ENCODE measurements at regions not wholly inside any gene's neighbourhood (a gene's known extent, or its start where the extent isn't known, plus 50 kb on each side); places are given as distances from the start of the nearest gene placed in this dataset.

GRCh38 chr15:46523701-46524100 is 888.9 kb downstream of the SQOR start:
- no peak overlapping the region for H3K4me3 Mint-ChIP-seq
- no peaks in the 10 kb centered on the region for H3K27me3 Mint-ChIP-seq
- H3K4me1 Mint-ChIP-seq, result no peaks in the 10 kb centered on the region
- H3K27ac Mint-ChIP-seq, result no peak overlapping the region
- no peaks in the 10 kb centered on the region for H3K36me3 Mint-ChIP-seq
- peaks cover 16% of the 10 kb centered on the region for H3K9me3 Mint-ChIP-seq

DNA sequence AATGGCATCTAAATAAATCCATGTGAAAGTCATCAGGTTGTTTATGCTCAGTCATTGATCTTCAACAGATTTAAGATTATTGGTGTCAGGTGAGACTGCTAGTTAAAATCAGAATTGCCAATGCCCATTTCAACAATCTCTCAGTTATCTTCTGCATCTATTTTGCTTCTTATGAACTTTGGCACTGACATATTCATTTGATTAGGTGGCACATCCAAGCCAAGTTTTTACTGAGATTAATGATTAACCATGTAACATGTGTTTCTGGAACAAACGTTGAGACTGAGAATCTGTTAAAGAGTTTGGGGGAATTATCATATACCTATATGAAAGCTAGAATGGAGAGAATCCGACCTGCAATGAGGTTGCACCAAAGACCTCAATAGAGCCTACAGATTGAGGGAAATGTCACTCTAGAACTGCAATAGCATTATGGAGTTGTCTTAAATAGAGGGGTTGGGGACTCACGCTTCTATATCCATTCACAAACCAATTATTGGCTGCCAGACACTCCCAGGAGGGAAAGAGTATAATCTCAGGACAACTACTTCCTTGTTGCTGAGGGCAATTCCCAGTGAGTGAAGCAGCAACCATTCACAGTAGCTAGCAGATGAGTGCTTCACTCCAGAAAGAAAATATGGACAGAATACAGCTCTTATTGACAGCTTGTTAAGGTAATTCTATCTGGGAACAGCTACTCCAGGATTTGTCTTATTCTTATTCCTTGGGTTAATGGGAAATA is 891.3 kb downstream of the SQOR start:
- Mint-ChIP-seq H3K4me3 (no peak overlapping the region), H3K4me1 (no peaks in the 10 kb centered on the region), H3K36me3 (no peaks in the 10 kb centered on the region), H3K9me3 (peaks cover 7% of the 10 kb centered on the region), H3K27ac (no peak overlapping the region), H3K27me3 (no peaks in the 10 kb centered on the region)

GRCh38 chr15:46526726-46527110 is 891.9 kb downstream of the SQOR start:
- H3K4me1 Mint-ChIP-seq, result no peaks in the 10 kb centered on the region
- H3K9me3 Mint-ChIP-seq, result peaks cover 9% of the 10 kb centered on the region
- no peaks in the 10 kb centered on the region for H3K36me3 Mint-ChIP-seq
- H3K4me3 Mint-ChIP-seq, result no peak overlapping the region
- no peaks in the 10 kb centered on the region for H3K27me3 Mint-ChIP-seq
- H3K27ac Mint-ChIP-seq, result no peak overlapping the region

- H3K4me1 Mint-ChIP-seq, result no peaks in the 10 kb centered on the region
- no peak overlapping the region for H3K27ac Mint-ChIP-seq
- no peaks in the 10 kb centered on the region for H3K27me3 Mint-ChIP-seq
- H3K9me3 Mint-ChIP-seq, result peaks cover 22% of the 10 kb centered on the region
- H3K4me3 Mint-ChIP-seq, result no peak overlapping the region
- peaks cover 2% of the 10 kb centered on the region for H3K36me3 Mint-ChIP-seq
These were observed 908.8 kb downstream of the SQOR start for GRCh38 chr15:46543626-46544025.

GRCh38 chr15:46548989-46549388 is 914.2 kb downstream of the SQOR start:
- no peak overlapping the region for H3K4me3 Mint-ChIP-seq
- no peaks in the 10 kb centered on the region for H3K4me1 Mint-ChIP-seq
- peaks cover 2% of the 10 kb centered on the region for H3K27me3 Mint-ChIP-seq
- H3K9me3 Mint-ChIP-seq, result peaks cover 28% of the 10 kb centered on the region
- H3K27ac Mint-ChIP-seq, result no peak overlapping the region
- peaks cover 2% of the 10 kb centered on the region for H3K36me3 Mint-ChIP-seq

- Mint-ChIP-seq H3K27me3 (peaks cover 2% of the 10 kb centered on the region), H3K9me3 (peaks cover 23% of the 10 kb centered on the region), H3K27ac (no peak overlapping the region), H3K4me1 (no peaks in the 10 kb centered on the region), H3K36me3 (no peaks in the 10 kb centered on the region), H3K4me3 (no peak overlapping the region)
These were observed 917.5 kb downstream of the SQOR start for GRCh38 chr15:46552316-46552715.

DNA sequence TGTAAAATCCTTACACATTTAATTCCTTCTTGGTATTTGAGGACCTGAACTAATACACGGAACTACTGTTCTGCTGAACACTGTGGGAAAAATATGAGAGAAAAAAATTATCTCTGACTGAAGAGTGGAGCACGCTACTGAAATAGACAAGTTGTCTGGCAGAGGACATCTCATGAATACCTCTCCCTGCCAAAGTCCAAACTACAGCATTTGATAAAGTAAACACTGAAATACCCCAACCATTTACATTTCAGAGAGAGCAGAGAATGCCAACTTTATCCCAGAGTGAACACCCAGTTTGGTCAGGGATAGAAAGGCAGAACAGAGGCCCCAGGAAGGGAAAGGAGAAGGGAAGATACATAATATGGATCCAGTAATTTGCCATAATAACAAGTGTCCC is 920.7 kb downstream of the SQOR start:
- H3K27ac Mint-ChIP-seq, result no peak overlapping the region
- H3K36me3 Mint-ChIP-seq, result no peaks in the 10 kb centered on the region
- H3K4me1 Mint-ChIP-seq, result no peaks in the 10 kb centered on the region
- H3K27me3 Mint-ChIP-seq, result no peaks in the 10 kb centered on the region
- no peak overlapping the region for H3K4me3 Mint-ChIP-seq
- H3K9me3 Mint-ChIP-seq, result no peaks in the 10 kb centered on the region

DNA sequence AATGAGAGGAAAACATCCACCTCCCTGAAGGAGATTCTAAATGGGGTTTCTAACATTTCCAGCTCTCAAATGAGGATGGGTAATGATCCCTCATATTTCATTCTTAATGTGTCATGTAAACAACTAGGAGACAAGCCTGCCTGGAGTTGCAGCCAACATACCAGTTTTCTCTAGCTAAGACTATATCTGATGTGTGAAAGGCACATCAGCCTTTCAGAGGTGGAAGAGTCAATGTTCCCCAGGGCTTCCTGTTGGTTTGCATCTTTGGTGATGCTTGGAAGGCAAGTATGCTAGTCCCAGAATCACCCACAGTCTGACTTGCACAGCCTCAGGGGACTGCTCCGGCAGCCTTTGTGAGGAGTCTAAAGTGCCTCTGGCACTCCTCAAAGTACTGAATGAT is 921.2 kb downstream of the SQOR start:
- no peak overlapping the region for H3K4me3 Mint-ChIP-seq
- H3K27me3 Mint-ChIP-seq, result no peaks in the 10 kb centered on the region
- no peaks in the 10 kb centered on the region for H3K9me3 Mint-ChIP-seq
- H3K27ac Mint-ChIP-seq, result no peak overlapping the region
- no peaks in the 10 kb centered on the region for H3K36me3 Mint-ChIP-seq
- H3K4me1 Mint-ChIP-seq, result no peaks in the 10 kb centered on the region

- Mint-ChIP-seq H3K27me3 (no peaks in the 10 kb centered on the region), H3K4me1 (no peaks in the 10 kb centered on the region), H3K27ac (no peak overlapping the region), H3K4me3 (no peak overlapping the region), H3K9me3 (no peaks in the 10 kb centered on the region), H3K36me3 (no peaks in the 10 kb centered on the region)
These were observed 921.9 kb downstream of the SQOR start for GRCh38 chr15:46556559-46557379.

- H3K4me3 Mint-ChIP-seq, result no peak overlapping the region
- H3K27ac Mint-ChIP-seq, result no peak overlapping the region
- H3K27me3 Mint-ChIP-seq, result peaks cover 3% of the 10 kb centered on the region
- no peaks in the 10 kb centered on the region for H3K4me1 Mint-ChIP-seq
- peaks cover 6% of the 10 kb centered on the region for H3K9me3 Mint-ChIP-seq
- no peaks in the 10 kb centered on the region for H3K36me3 Mint-ChIP-seq
These were observed 933.1 kb downstream of the SQOR start for GRCh38 chr15:46567968-46568367.

DNA sequence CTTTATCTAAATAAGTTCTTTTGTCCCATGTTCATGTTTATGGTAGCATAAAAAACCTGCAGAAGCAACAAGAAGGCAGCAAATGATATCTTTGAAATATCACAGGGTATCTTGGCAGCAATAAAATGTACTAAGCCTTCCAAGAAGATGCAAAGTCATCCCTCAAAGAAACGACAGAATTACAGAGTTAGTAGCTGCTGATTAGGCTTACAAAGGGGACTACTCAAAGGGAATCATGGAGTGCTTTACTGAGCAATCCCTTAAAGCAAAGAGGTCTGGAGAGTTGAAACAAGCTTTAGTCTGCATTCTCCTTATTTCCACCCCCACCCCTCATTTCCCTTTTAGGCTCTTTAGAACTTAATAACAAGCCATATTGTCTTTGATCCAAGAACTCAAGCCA is 935.0 kb downstream of the SQOR start:
- Mint-ChIP-seq H3K36me3 (no peaks in the 10 kb centered on the region), H3K4me1 (no peaks in the 10 kb centered on the region), H3K9me3 (no peaks in the 10 kb centered on the region), H3K27ac (no peak overlapping the region), H3K4me3 (no peak overlapping the region), H3K27me3 (peaks cover 3% of the 10 kb centered on the region)

DNA sequence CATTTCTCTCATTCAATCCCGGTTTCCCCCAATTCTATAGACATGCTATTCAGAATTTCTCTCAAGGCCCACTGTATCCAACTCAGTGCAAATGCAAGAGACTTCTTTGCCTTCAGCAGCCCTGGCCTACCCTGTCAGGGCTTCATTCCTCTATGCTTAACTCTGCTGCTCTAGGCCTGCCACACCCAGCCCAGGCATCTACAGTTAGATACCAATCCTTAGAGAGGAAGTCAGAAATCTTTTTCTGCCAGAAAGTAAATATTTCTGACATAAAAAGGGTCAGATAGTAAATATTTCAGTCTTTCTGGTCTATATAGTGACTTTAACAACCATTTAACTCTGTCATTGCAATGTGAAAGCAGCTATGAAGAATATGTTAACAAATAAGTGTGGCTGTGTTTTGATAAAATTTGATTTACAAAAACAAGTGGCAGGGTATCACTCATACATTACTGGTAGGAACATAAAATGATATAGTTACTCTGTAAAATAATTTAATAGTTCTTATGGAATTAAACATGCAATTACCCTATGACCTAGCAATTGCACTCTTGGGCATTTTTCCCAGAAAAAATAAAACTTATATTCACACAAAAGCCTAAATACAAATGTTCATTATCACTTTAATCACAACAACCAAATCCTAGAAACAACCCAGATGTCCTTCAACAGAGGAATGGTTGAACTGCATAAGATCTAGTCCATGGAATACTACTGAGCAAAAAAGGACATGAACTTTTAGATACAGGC is 942.0 kb downstream of the SQOR start:
- Mint-ChIP-seq H3K9me3 (no peaks in the 10 kb centered on the region), H3K4me3 (no peak overlapping the region), H3K27ac (no peak overlapping the region), H3K36me3 (no peaks in the 10 kb centered on the region), H3K27me3 (no peaks in the 10 kb centered on the region), H3K4me1 (no peaks in the 10 kb centered on the region)

DNA sequence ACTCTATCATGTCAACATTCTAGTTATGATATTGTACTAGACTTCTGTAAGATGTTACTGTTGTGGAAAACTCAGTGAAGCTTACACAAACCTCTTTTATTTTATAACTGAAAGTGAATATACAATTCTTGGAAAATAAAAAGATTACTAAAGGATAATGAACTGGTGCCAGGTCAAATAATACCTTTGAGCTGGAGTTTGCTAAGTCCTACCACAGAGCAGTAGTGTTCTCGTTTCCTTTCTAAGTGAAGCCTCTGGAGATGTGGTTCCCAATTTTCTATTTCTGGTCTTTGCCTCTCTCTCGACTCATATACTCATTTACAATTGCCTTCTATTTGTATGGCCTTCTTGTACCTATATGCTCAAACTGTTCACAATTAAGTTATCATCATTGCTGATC is 942.9 kb downstream of the SQOR start:
- H3K27ac Mint-ChIP-seq, result no peak overlapping the region
- no peaks in the 10 kb centered on the region for H3K36me3 Mint-ChIP-seq
- H3K4me1 Mint-ChIP-seq, result no peaks in the 10 kb centered on the region
- H3K9me3 Mint-ChIP-seq, result no peaks in the 10 kb centered on the region
- no peaks in the 10 kb centered on the region for H3K27me3 Mint-ChIP-seq
- no peak overlapping the region for H3K4me3 Mint-ChIP-seq

DNA sequence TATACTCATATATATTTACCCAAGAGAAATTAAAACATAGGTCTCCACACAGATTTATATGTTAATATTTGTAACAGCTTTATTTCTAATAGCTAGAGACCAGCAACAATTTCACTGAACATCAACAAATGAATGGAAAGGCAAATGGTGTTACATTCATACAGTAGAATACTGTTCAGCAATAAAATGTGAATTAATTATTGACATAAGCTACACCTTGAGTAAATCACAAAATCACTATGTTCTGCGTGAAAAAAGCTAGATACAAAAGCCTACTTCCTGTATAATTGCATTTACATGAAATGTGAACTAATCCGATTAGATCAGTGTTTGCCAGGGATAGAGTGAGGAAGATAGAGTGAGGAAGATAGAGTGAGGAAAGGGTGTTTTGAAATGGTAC is 945.7 kb downstream of the SQOR start:
- H3K4me1 Mint-ChIP-seq, result no peaks in the 10 kb centered on the region
- no peaks in the 10 kb centered on the region for H3K27me3 Mint-ChIP-seq
- no peak overlapping the region for H3K4me3 Mint-ChIP-seq
- H3K27ac Mint-ChIP-seq, result no peak overlapping the region
- H3K36me3 Mint-ChIP-seq, result no peaks in the 10 kb centered on the region
- no peaks in the 10 kb centered on the region for H3K9me3 Mint-ChIP-seq

DNA sequence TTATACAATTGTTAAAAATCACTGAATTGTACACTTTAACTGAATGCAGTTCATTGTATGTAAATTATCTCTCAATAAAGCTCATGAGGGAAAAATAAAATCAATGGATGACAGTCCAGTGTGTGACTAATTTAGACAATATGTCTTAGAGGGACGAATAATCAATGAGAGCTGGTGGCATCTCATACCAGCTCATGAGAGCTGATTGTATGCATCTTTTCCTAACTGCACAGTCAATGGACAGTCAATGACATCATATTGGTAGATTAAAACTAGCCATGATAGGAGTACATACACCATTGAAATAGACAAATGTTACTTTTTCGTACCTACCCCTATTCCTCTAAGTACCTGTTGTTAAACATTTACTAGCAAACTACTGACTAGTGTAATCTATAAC is 946.1 kb downstream of the SQOR start:
- no peaks in the 10 kb centered on the region for H3K9me3 Mint-ChIP-seq
- H3K27me3 Mint-ChIP-seq, result no peaks in the 10 kb centered on the region
- H3K36me3 Mint-ChIP-seq, result no peaks in the 10 kb centered on the region
- no peak overlapping the region for H3K4me3 Mint-ChIP-seq
- no peaks in the 10 kb centered on the region for H3K4me1 Mint-ChIP-seq
- no peak overlapping the region for H3K27ac Mint-ChIP-seq

GRCh38 chr15:46589088-46589487 is 954.3 kb downstream of the SQOR start:
- H3K4me1 Mint-ChIP-seq, result no peaks in the 10 kb centered on the region
- no peak overlapping the region for H3K4me3 Mint-ChIP-seq
- H3K36me3 Mint-ChIP-seq, result no peaks in the 10 kb centered on the region
- H3K27me3 Mint-ChIP-seq, result no peaks in the 10 kb centered on the region
- peaks cover 5% of the 10 kb centered on the region for H3K9me3 Mint-ChIP-seq
- H3K27ac Mint-ChIP-seq, result no peak overlapping the region
